ENCODE measurements at regions not wholly inside any gene's neighbourhood (a gene's known extent, or its start where the extent isn't known, plus 50 kb on each side); places are given as distances from the start of the nearest gene placed in this dataset.

- H3K4me2 ChIP-seq (ENCODE audit: low read length) = no peak overlapping the region
- TF ChIP-seq CTCF (IDR thresholded peaks at IDR 0.05; ENCODE audit: insufficient read depth, low read depth, low read length) (no peak), EZH2 (IDR thresholded peaks at IDR 0.05; ENCODE audit: insufficient read depth, low read length) (no peak)
- no peak overlapping the region for H3K9ac ChIP-seq (ENCODE audit: low read length)
- no peak for FAIRE-seq
- H3K9me3 ChIP-seq (ENCODE audit: insufficient read depth, low read depth, low read length) = no peaks in the 10 kb centered on the region
- H3K79me2 ChIP-seq (ENCODE audit: insufficient read depth, low read length) = no peaks in the 10 kb centered on the region
- no peaks in the 10 kb centered on the region for H3K9me3 Mint-ChIP-seq (ENCODE audit: unreplicated experiment)
- H3K27ac Mint-ChIP-seq (ENCODE audit: unreplicated experiment) = no peak overlapping the region
- no peak overlapping the region for H2AFZ ChIP-seq (ENCODE audit: low read depth, low read length)
- no peaks in the 10 kb centered on the region for H3K36me3 Mint-ChIP-seq (ENCODE audit: low read depth, unreplicated experiment)
- DNase-seq (ENCODE audit: low read depth) = no peak
- no peaks in the 10 kb centered on the region for H3K27me3 Mint-ChIP-seq (ENCODE audit: low read depth, unreplicated experiment)
- no peaks in the 10 kb centered on the region for H3K27me3 ChIP-seq (ENCODE audit: insufficient read depth, low read length)
- H3K4me1 Mint-ChIP-seq (ENCODE audit: low read depth, unreplicated experiment) = no peaks in the 10 kb centered on the region
- no peak overlapping the region for H3K4me3 Mint-ChIP-seq (ENCODE audit: unreplicated experiment)
- no peak overlapping the region for H3K4me3 ChIP-seq (ENCODE audit: insufficient read depth, low read depth, low read length)
- no peaks in the 10 kb centered on the region for H3K36me3 ChIP-seq (ENCODE audit: insufficient read depth, low read length)
- H3K27ac ChIP-seq (ENCODE audit: low read depth, low read length) = no peak overlapping the region
- no peaks in the 10 kb centered on the region for H4K20me1 ChIP-seq (ENCODE audit: insufficient read depth, low read length)
- no peaks in the 10 kb centered on the region for H3K4me1 ChIP-seq (ENCODE audit: insufficient read depth, low read length)
Observed at GRCh38 chr5:25862276-25862675, 1176.1 kb downstream of the CDH9 start.

DNA sequence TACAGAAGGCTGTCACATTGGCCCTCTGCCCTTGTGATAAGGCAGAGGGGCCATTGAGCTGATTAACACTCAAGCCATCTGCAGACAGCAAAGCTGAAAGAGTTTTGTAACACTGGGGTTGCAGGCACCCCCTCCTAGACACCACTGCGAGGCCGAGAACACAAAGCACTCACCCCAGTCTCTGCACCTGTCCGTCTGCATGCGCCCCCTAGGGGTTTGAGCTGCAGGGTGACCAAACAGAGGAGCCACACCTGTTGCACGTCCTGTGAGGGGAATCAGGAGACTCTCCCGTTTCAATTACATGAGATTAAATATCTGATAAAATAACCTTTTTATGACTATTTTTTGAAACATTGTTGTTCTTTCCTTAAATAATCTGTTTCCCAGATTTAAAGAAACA, 1180.4 kb downstream of the CDH9 start:
- peaks cover 3% of the 10 kb centered on the region for H3K9me3 ChIP-seq (ENCODE audit: insufficient read depth, low read depth, low read length)
- no peak overlapping the region for H2AFZ ChIP-seq (ENCODE audit: low read depth, low read length)
- no peak for FAIRE-seq
- Mint-ChIP-seq H3K36me3 (ENCODE audit: low read depth, unreplicated experiment) (no peaks in the 10 kb centered on the region), H3K4me3 (ENCODE audit: unreplicated experiment) (no peak overlapping the region), H3K27me3 (ENCODE audit: low read depth, unreplicated experiment) (no peaks in the 10 kb centered on the region), H3K4me1 (ENCODE audit: low read depth, unreplicated experiment) (no peaks in the 10 kb centered on the region), H3K9me3 (ENCODE audit: unreplicated experiment) (no peaks in the 10 kb centered on the region), H3K27ac (ENCODE audit: unreplicated experiment) (no peak overlapping the region)
- no peak for TF ChIP-seq CTCF (IDR thresholded peaks at IDR 0.05; ENCODE audit: insufficient read depth, low read depth, low read length)
- TF ChIP-seq EZH2 (IDR thresholded peaks at IDR 0.05; ENCODE audit: insufficient read depth, low read length) = no peak
- no peak overlapping the region for H3K4me2 ChIP-seq (ENCODE audit: low read length)
- H3K27ac ChIP-seq (ENCODE audit: low read depth, low read length) = no peak overlapping the region
- no peaks in the 10 kb centered on the region for H3K27me3 ChIP-seq (ENCODE audit: insufficient read depth, low read length)
- H3K36me3 ChIP-seq (ENCODE audit: insufficient read depth, low read length) = no peaks in the 10 kb centered on the region
- no peaks in the 10 kb centered on the region for H3K79me2 ChIP-seq (ENCODE audit: insufficient read depth, low read length)
- H3K4me3 ChIP-seq (ENCODE audit: insufficient read depth, low read depth, low read length) = no peak overlapping the region
- H4K20me1 ChIP-seq (ENCODE audit: insufficient read depth, low read length) = no peaks in the 10 kb centered on the region
- no peaks in the 10 kb centered on the region for H3K4me1 ChIP-seq (ENCODE audit: insufficient read depth, low read length)
- H3K9ac ChIP-seq (ENCODE audit: low read length) = no peak overlapping the region
- DNase-seq (ENCODE audit: low read depth) = no peak

- H3K9me3 Mint-ChIP-seq (ENCODE audit: unreplicated experiment) = no peaks in the 10 kb centered on the region
- no peak for FAIRE-seq
- H3K4me1 ChIP-seq (ENCODE audit: insufficient read depth, low read length) = no peaks in the 10 kb centered on the region
- no peaks in the 10 kb centered on the region for H3K27me3 ChIP-seq (ENCODE audit: insufficient read depth, low read length)
- no peak overlapping the region for H2AFZ ChIP-seq (ENCODE audit: low read depth, low read length)
- no peaks in the 10 kb centered on the region for H3K79me2 ChIP-seq (ENCODE audit: insufficient read depth, low read length)
- no peaks in the 10 kb centered on the region for H3K36me3 ChIP-seq (ENCODE audit: insufficient read depth, low read length)
- no peak overlapping the region for H3K4me3 Mint-ChIP-seq (ENCODE audit: unreplicated experiment)
- no peak overlapping the region for H3K4me3 ChIP-seq (ENCODE audit: insufficient read depth, low read depth, low read length)
- peaks cover 3% of the 10 kb centered on the region for H3K9me3 ChIP-seq (ENCODE audit: insufficient read depth, low read depth, low read length)
- no peaks in the 10 kb centered on the region for H3K27me3 Mint-ChIP-seq (ENCODE audit: low read depth, unreplicated experiment)
- no peak overlapping the region for H3K27ac ChIP-seq (ENCODE audit: low read depth, low read length)
- no peak for DNase-seq (ENCODE audit: low read depth)
- H3K9ac ChIP-seq (ENCODE audit: low read length) = no peak overlapping the region
- H3K36me3 Mint-ChIP-seq (ENCODE audit: low read depth, unreplicated experiment) = no peaks in the 10 kb centered on the region
- H3K4me2 ChIP-seq (ENCODE audit: low read length) = no peak overlapping the region
- H4K20me1 ChIP-seq (ENCODE audit: insufficient read depth, low read length) = no peaks in the 10 kb centered on the region
- H3K4me1 Mint-ChIP-seq (ENCODE audit: low read depth, unreplicated experiment) = peaks cover 8% of the 10 kb centered on the region
- no peak for TF ChIP-seq CTCF (IDR thresholded peaks at IDR 0.05; ENCODE audit: insufficient read depth, low read depth, low read length)
- no peak for TF ChIP-seq EZH2 (IDR thresholded peaks at IDR 0.05; ENCODE audit: insufficient read depth, low read length)
- H3K27ac Mint-ChIP-seq (ENCODE audit: unreplicated experiment) = no peak overlapping the region
Observed at GRCh38 chr5:25851301-25851700, 1187.1 kb downstream of the CDH9 start.

All from astrocyte (in vitro differentiated cells and primary cell).